CD4-positive, alpha-beta memory T cell (primary cell): ENCODE measurements at regions not wholly inside any gene's neighbourhood (a gene's known extent, or its start where the extent isn't known, plus 50 kb on each side); places are given as distances from the start of the nearest gene placed in this dataset.

Experiments
- CTCF ChIA-PET: fragments of 350-600 bp; sonication (Branson Sonifier 250); formaldehyde crosslinking; loops from one replicate; lab custom pipeline; 2021; ENCODE audit warnings: inconsistent platforms; ENCODE audit not compliant: partially characterized antibody; lab: Charles Lee
- POLR2A ChIA-PET: fragments of 350-600 bp; sonication (Branson Sonifier 250); formaldehyde crosslinking; loops from one replicate; lab custom pipeline; 2021; ENCODE audit not compliant: partially characterized antibody; lab: Charles Lee
- DNase-seq, 5 donors: peaks; one replicate each; pipeline versions ENCODE4 v3.0.0 to v3.0.0-alpha.2; 2020 to 2022; ENCODE audit warnings: mixed read lengths in 1 of 5
- H3K27ac ChIP-seq: one replicate; pipeline ENCODE4 v1.7.0; 2013; ENCODE audit warnings: low read depth, low read length
- H3K27me3 ChIP-seq: 2 replicates; pipeline ENCODE4 v1.7.0; 2013; ENCODE audit warnings: mild to moderate bottlenecking, low read length, moderate library complexity; ENCODE audit not compliant: insufficient read depth
- H3K36me3 ChIP-seq: 2 replicates; pipeline ENCODE4 v1.7.0; 2013; ENCODE audit warnings: mild to moderate bottlenecking, low read length, moderate library complexity; ENCODE audit not compliant: insufficient read depth
- H3K4me1 ChIP-seq: 2 replicates; pipeline ENCODE4 v1.7.0; 2013; ENCODE audit warnings: mild to moderate bottlenecking, low read length, moderate library complexity; ENCODE audit not compliant: insufficient read depth
- H3K4me3 ChIP-seq, 2 donors: one replicate each; pipeline ENCODE4 v1.7.0; 2013; ENCODE audit warnings: low read length in 2 of 2, mild to moderate bottlenecking in 1 of 2
- H3K9me3 ChIP-seq, 2 donors: one replicate each; pipeline ENCODE4 v1.7.0; 2013; ENCODE audit warnings: low read length in 2 of 2, control low read depth in 1 of 2; ENCODE audit not compliant: control insufficient read depth in 1 of 2
- H3K27ac Mint-ChIP-seq, 7 donors: one replicate each; pipeline ENCODE4 v1.8.0; 2020 to 2021; ENCODE audit warnings: mixed read lengths in 7 of 7, mild to moderate bottlenecking in 6 of 7, inconsistent platforms in 3 of 7, moderate library complexity in 3 of 7
- H3K27me3 Mint-ChIP-seq, 2 donors: one replicate each; pipeline ENCODE4 v1.8.0; 2020 to 2021; ENCODE audit warnings: mixed read lengths in 2 of 2
- H3K36me3 Mint-ChIP-seq, 2 donors: one replicate each; pipeline ENCODE4 v1.8.0; 2020 to 2021; ENCODE audit warnings: mixed read lengths in 2 of 2, inconsistent platforms in 1 of 2, mild to moderate bottlenecking in 1 of 2
- H3K4me1 Mint-ChIP-seq, 4 donors: one replicate each; pipeline ENCODE4 v1.8.0; 2020 to 2021; ENCODE audit warnings: mixed read lengths in 4 of 4, mild to moderate bottlenecking in 1 of 4
- H3K4me3 Mint-ChIP-seq, 8 donors: one replicate each; pipeline ENCODE4 v1.8.0; 2020 to 2021; ENCODE audit warnings: mixed read lengths in 8 of 8, mild to moderate bottlenecking in 7 of 8, moderate library complexity in 6 of 8, inconsistent platforms in 3 of 8
- H3K9me3 Mint-ChIP-seq, 8 donors: one replicate each; pipeline ENCODE4 v1.8.0; 2020 to 2021; ENCODE audit warnings: mixed read lengths in 8 of 8, mild to moderate bottlenecking in 5 of 8, inconsistent platforms in 3 of 8, moderate library complexity in 1 of 8
- intact Hi-C: fragments of 100-400 bp; cut with micrococcal nuclease; formaldehyde crosslinking; loops from one replicate; pipeline ENCODE4 v1.15.1; 2023

GRCh38 chr1:36654586-36654985, 171.9 kb upstream of the CSF3R start:
- no peak overlapping the region for H3K27ac ChIP-seq
- ChIA-PET POLR2A (no interaction called here), CTCF (no interaction called here)
- Mint-ChIP-seq H3K36me3 (no peaks in the 10 kb centered on the region), H3K4me3 (no peak overlapping the region), H3K27me3 (peaks cover 30% of the 10 kb centered on the region in 2 donors), H3K27ac (no peak overlapping the region), H3K9me3 (no peaks in the 10 kb centered on the region), H3K4me1 (peaks cover 0 to 10% (median 5%) of the 10 kb centered on the region in 4 donors)
- H3K27me3 ChIP-seq: peaks cover 7% of the 10 kb centered on the region
- H3K9me3 ChIP-seq: no peaks in the 10 kb centered on the region
- H3K4me1 ChIP-seq: no peaks in the 10 kb centered on the region
- H3K36me3 ChIP-seq: no peaks in the 10 kb centered on the region
- DNase-seq: no peak
- H3K4me3 ChIP-seq: no peak overlapping the region
- intact Hi-C loops: no loop called here

- H3K27me3 Mint-ChIP-seq: peaks cover 27 to 29% of the 10 kb centered on the region in 2 donors
- CTCF ChIA-PET: no interaction called here
- H3K4me1 Mint-ChIP-seq: peaks cover 0 to 10% (median 4%) of the 10 kb centered on the region in 4 donors
These were observed 171.1 kb upstream of the CSF3R start for GRCh38 chr1:36653850-36654249.

GRCh38 chr1:36652586-36652985, 169.9 kb upstream of the CSF3R start:
- Histone ChIP-seq H3K27me3 (peaks cover 9% of the 10 kb centered on the region), H3K36me3 (no peaks in the 10 kb centered on the region), H3K4me3 (no peak overlapping the region), H3K4me1 (no peaks in the 10 kb centered on the region), H3K27ac (no peak overlapping the region), H3K9me3 (no peaks in the 10 kb centered on the region)
- no peaks in the 10 kb centered on the region for H3K9me3 Mint-ChIP-seq
- no peaks in the 10 kb centered on the region for H3K36me3 Mint-ChIP-seq
- H3K4me3 Mint-ChIP-seq: no peak overlapping the region
- ChIA-PET POLR2A (no interaction called here), CTCF (interaction anchor here (1.4 kb wide), 1 partner anchor 13 kb away, joined by 4 read pairs; no protein-coding TSS in a partner anchor)
- DNase-seq: no peak
- H3K27ac Mint-ChIP-seq: no peak overlapping the region
- intact Hi-C loops: no loop called here
- H3K27me3 Mint-ChIP-seq: peaks cover 27 to 29% of the 10 kb centered on the region in 2 donors
- peaks cover 0 to 10% (median 4%) of the 10 kb centered on the region in 4 donors for H3K4me1 Mint-ChIP-seq

More at GRCh38 chr1:36653850-36654249, 171.1 kb upstream of the CSF3R start:
- POLR2A ChIA-PET: no interaction called here
- Mint-ChIP-seq H3K36me3 (no peaks in the 10 kb centered on the region), H3K9me3 (no peaks in the 10 kb centered on the region), H3K4me3 (no peak overlapping the region), H3K27ac (no peak overlapping the region)
- Histone ChIP-seq H3K36me3 (no peaks in the 10 kb centered on the region), H3K27ac (no peak overlapping the region), H3K27me3 (peaks cover 9% of the 10 kb centered on the region), H3K4me1 (no peaks in the 10 kb centered on the region), H3K4me3 (no peak overlapping the region), H3K9me3 (no peaks in the 10 kb centered on the region)
- DNase-seq: no peak
- intact Hi-C loops: no loop called here

- H3K27me3 ChIP-seq: peaks cover 9% of the 10 kb centered on the region
- no peaks in the 10 kb centered on the region for H3K4me1 ChIP-seq
- no peak overlapping the region for H3K4me3 ChIP-seq
- Mint-ChIP-seq H3K4me3 (no peak overlapping the region), H3K9me3 (no peaks in the 10 kb centered on the region), H3K36me3 (no peaks in the 10 kb centered on the region), H3K27ac (no peak overlapping the region), H3K27me3 (peaks cover 25 to 33% of the 10 kb centered on the region in 2 donors), H3K4me1 (peaks cover 0 to 10% (median 4%) of the 10 kb centered on the region in 4 donors)
- H3K36me3 ChIP-seq: no peaks in the 10 kb centered on the region
- intact Hi-C loops: no loop called here
- ChIA-PET POLR2A (no interaction called here), CTCF (interaction anchor here (0.9 to 1.4 kb wide), 5 partner anchors 12 to 92 kb away, joined by 3 to 4 read pairs (median 3); no protein-coding TSS in a partner anchor)
- DNase-seq: no peak
- no peaks in the 10 kb centered on the region for H3K9me3 ChIP-seq
- H3K27ac ChIP-seq: no peak overlapping the region
These were observed 169.3 kb upstream of the CSF3R start for GRCh38 chr1:36652011-36652410.

- Histone ChIP-seq H3K4me3 (no peak overlapping the region), H3K27ac (no peak overlapping the region), H3K4me1 (no peaks in the 10 kb centered on the region), H3K27me3 (peaks cover 9% of the 10 kb centered on the region), H3K36me3 (no peaks in the 10 kb centered on the region), H3K9me3 (no peaks in the 10 kb centered on the region)
- intact Hi-C loops: loop anchor here (2.0 kb wide), 1 partner anchor 75 kb away; no protein-coding TSS in a partner anchor
- no peak for DNase-seq
- POLR2A ChIA-PET: no interaction called here
- peak overlapping the region in 1 of 7 donors; percentile 18 for H3K27ac Mint-ChIP-seq
- H3K4me3 Mint-ChIP-seq: no peak overlapping the region
- H3K4me1 Mint-ChIP-seq: peaks cover 0 to 10% (median 4%) of the 10 kb centered on the region in 4 donors
- H3K27me3 Mint-ChIP-seq: peaks cover 25 to 34% of the 10 kb centered on the region in 2 donors
- no peaks in the 10 kb centered on the region for H3K36me3 Mint-ChIP-seq
- CTCF ChIA-PET: interaction anchor here (0.9 to 1.4 kb wide), 5 partner anchors 12 to 91 kb away, joined by 3 to 4 read pairs (median 3); no protein-coding TSS in a partner anchor
- H3K9me3 Mint-ChIP-seq: no peaks in the 10 kb centered on the region
These were observed 168.6 kb upstream of the CSF3R start for GRCh38 chr1:36651176-36651910.

GRCh38 chr1:36650200-36651065, 167.7 kb upstream of the CSF3R start:
- ChIA-PET POLR2A (no interaction called here), CTCF (interaction anchor here (0.9 to 1.8 kb wide), 5 partner anchors 26 to 74 kb away, joined by 3 to 11 read pairs (median 3); no protein-coding TSS in a partner anchor)
- no peak overlapping the region for H3K4me3 Mint-ChIP-seq
- intact Hi-C loops: loop anchor here (2.0 kb wide), 1 partner anchor 74 kb away; no protein-coding TSS in a partner anchor
- H3K36me3 Mint-ChIP-seq: no peaks in the 10 kb centered on the region
- Histone ChIP-seq H3K27ac (no peak overlapping the region), H3K36me3 (no peaks in the 10 kb centered on the region), H3K4me1 (no peaks in the 10 kb centered on the region), H3K4me3 (no peak overlapping the region), H3K9me3 (no peaks in the 10 kb centered on the region), H3K27me3 (peaks cover 9% of the 10 kb centered on the region)
- peak overlapping the region in 1 of 7 donors; percentile 3 for H3K27ac Mint-ChIP-seq
- DNase-seq: peak; percentile 36 to 52 (median 40)
- peaks cover 0 to 10% (median 4%) of the 10 kb centered on the region in 4 donors for H3K4me1 Mint-ChIP-seq
- H3K9me3 Mint-ChIP-seq: no peaks in the 10 kb centered on the region
- H3K27me3 Mint-ChIP-seq: peaks cover 23 to 40% of the 10 kb centered on the region in 2 donors

GRCh38 chr1:36645867-36646266, 163.2 kb upstream of the CSF3R start:
- no peaks in the 10 kb centered on the region for H3K36me3 Mint-ChIP-seq
- Histone ChIP-seq H3K36me3 (no peaks in the 10 kb centered on the region), H3K9me3 (no peaks in the 10 kb centered on the region), H3K4me3 (no peak overlapping the region), H3K27ac (no peak overlapping the region), H3K27me3 (peaks cover 9% of the 10 kb centered on the region), H3K4me1 (no peaks in the 10 kb centered on the region)
- ChIA-PET CTCF (no interaction called here), POLR2A (no interaction called here)
- H3K4me3 Mint-ChIP-seq: no peak overlapping the region
- DNase-seq: no peak
- H3K4me1 Mint-ChIP-seq: peaks cover 0 to 6% (median 4%) of the 10 kb centered on the region in 4 donors
- intact Hi-C loops: no loop called here
- peaks cover 0 to 1% (median 0%) of the 10 kb centered on the region in 8 donors for H3K9me3 Mint-ChIP-seq
- no peak overlapping the region for H3K27ac Mint-ChIP-seq
- H3K27me3 Mint-ChIP-seq: peaks cover 12 to 21% of the 10 kb centered on the region in 2 donors
